K562 (cell line): ENCODE measurements at regions not wholly inside any gene's neighbourhood (a gene's known extent, or its start where the extent isn't known, plus 50 kb on each side); places are given as distances from the start of the nearest gene placed in this dataset.

Source experiments
- ATF3 ChIP-seq, 2 experiments: fragments of 450-650 bp in 1 of 2; sonication (generic) in 1 of 2; formaldehyde crosslinking in 1 of 2; IDR thresholded peaks in 1 of 2; conservative IDR thresholded peaks in 1 of 2; 2 replicates each; pipeline versions ENCODE4 v1.6.1 to v1.8.1; 2016 to 2023; ENCODE audit warnings: mild to moderate bottlenecking in 2 of 2, moderate library complexity in 2 of 2, inconsistent platforms in 1 of 2, missing genetic modification reagents in 1 of 2
- CTCF ChIP-seq, 3 experiments: IDR thresholded peaks in 2 of 3; conservative IDR thresholded peaks in 1 of 3; 2 replicates each; pipeline ENCODE4 v1.5.1; 2011 to 2012; ENCODE audit warnings: low read length in 3 of 3, mild to moderate bottlenecking in 3 of 3, control low read depth in 2 of 3, improper control_type of control experiment in 1 of 3, inconsistent platforms in 1 of 3, low read depth in 1 of 3, mixed read lengths in 1 of 3, moderate library complexity in 1 of 3; ENCODE audit not compliant: insufficient read depth in 2 of 3
- HDAC6 ChIP-seq: IDR thresholded peaks from 2 replicates; pipeline ENCODE4 v1.6.1; 2012; ENCODE audit warnings: low read depth, mild to moderate bottlenecking, control low read depth, inconsistent platforms, low read length, moderate library complexity
- HMG20A ChIP-seq: fragments of 450-650 bp; formaldehyde crosslinking; conservative IDR thresholded peaks from 2 replicates; pipeline ENCODE4 v1.4.0; 2020; ENCODE audit warnings: mild to moderate bottlenecking, mixed read lengths
- MAX ChIP-seq: sonication (generic); formaldehyde crosslinking; IDR thresholded peaks from 2 replicates; pipeline ENCODE4 v1.9.0; 2022; ENCODE audit warnings: mild to moderate bottlenecking, missing genetic modification reagents
- RNF2 ChIP-seq: sonication (generic); IDR thresholded peaks from 2 replicates; pipeline ENCODE4 v1.6.1; 2016
- ZBTB12 ChIP-seq: fragments of 250-450 bp; sonication (Bioruptor Pico); IDR thresholded peaks from 2 replicates; pipeline ENCODE4 v1.4.0; 2020
- ZBTB43 ChIP-seq: sonication (generic); formaldehyde crosslinking; IDR thresholded peaks from 2 replicates; pipeline ENCODE4 v1.8.0; 2023; ENCODE audit warnings: mild to moderate bottlenecking, missing genetic modification reagents
- ZKSCAN1 ChIP-seq: fragments of 150-350 bp; IDR thresholded peaks from 2 replicates; pipeline ENCODE4 v1.6.1; 2016; ENCODE audit warnings: low read depth, low read length

GRCh38 chr2:226366920-226367319 is 432.7 kb downstream of the IRS1 start:
- no peak for TF ChIP-seq ATF3 (IDR thresholded peaks at IDR 0.05)
- no peak for TF ChIP-seq ATF3 (CRISPR knock-in tag; conservative IDR thresholded peaks at IDR 0.05)
- no peak for TF ChIP-seq CTCF (IDR thresholded peaks at IDR 0.05 in 2 of 3, conservative IDR thresholded peaks at IDR 0.05 in 1 of 3; ENCODE audit: insufficient read depth in 2 of 3, low read depth in 1 of 3, low read length in 3 of 3)
- TF ChIP-seq ZBTB43 (CRISPR knock-in tag) = no peak
- no peak for TF ChIP-seq HDAC6
- TF ChIP-seq MAX = no peak
- no peak for TF ChIP-seq RNF2
- TF ChIP-seq ZKSCAN1 = no peak
- no peak for TF ChIP-seq ZBTB12 (CRISPR knock-in tag)
- no peak for TF ChIP-seq HMG20A (CRISPR knock-in tag)
